Osteoblast (primary cell): ENCODE measurements at regions not wholly inside any gene's neighbourhood (a gene's known extent, or its start where the extent isn't known, plus 50 kb on each side); places are given as distances from the start of the nearest gene placed in this dataset.

Experiments
- DNase-seq: peaks from one replicate; pipeline ENCODE4 v3.0.0; 2011; ENCODE audit warnings: low spot score, mixed read lengths; ENCODE audit not compliant: insufficient read length; ENCODE audit errors: missing footprints
- H2AFZ ChIP-seq: 2 replicates; pipeline ENCODE4 v1.6.0; 2011; ENCODE audit warnings: mild to moderate bottlenecking, low read length
- H3K27ac ChIP-seq: 2 replicates; pipeline ENCODE4 v1.5.1; 2011; ENCODE audit warnings: mild to moderate bottlenecking, low read depth, low read length, moderate library complexity
- H3K27me3 ChIP-seq: 2 replicates; pipeline ENCODE4 v1.6.0; 2012; ENCODE audit warnings: mild to moderate bottlenecking, control low read depth, inconsistent platforms, low read length, moderate library complexity; ENCODE audit not compliant: insufficient read depth
- H3K36me3 ChIP-seq: 2 replicates; pipeline ENCODE4 v1.5.1; 2011; ENCODE audit warnings: mild to moderate bottlenecking, low read length, control low read depth, moderate library complexity; ENCODE audit not compliant: insufficient read depth
- H3K4me1 ChIP-seq: 2 replicates; pipeline ENCODE4 v1.5.1; 2011; ENCODE audit warnings: mild to moderate bottlenecking, low read length, control low read depth, moderate library complexity; ENCODE audit not compliant: insufficient read depth
- H3K4me2 ChIP-seq: 2 replicates; pipeline ENCODE4 v1.6.0; 2011; ENCODE audit warnings: mild to moderate bottlenecking, low read length; ENCODE audit not compliant: insufficient read depth
- H3K4me3 ChIP-seq: fragments of 200-600 bp; sonication (generic); 3 replicates; pipeline ENCODE4 v1.5.1; 2012; ENCODE audit warnings: mild to moderate bottlenecking, low read length, inconsistent platforms; ENCODE audit not compliant: insufficient read depth
- H3K79me2 ChIP-seq: 2 replicates; pipeline ENCODE4 v1.6.0; 2012; ENCODE audit warnings: mild to moderate bottlenecking, low read length, control low read depth, inconsistent platforms; ENCODE audit not compliant: insufficient read depth
- H3K9me3 ChIP-seq: 2 replicates; pipeline ENCODE4 v1.5.1; 2011; ENCODE audit warnings: low read depth, low read length, control low read depth
- H4K20me1 ChIP-seq: 2 replicates; pipeline ENCODE4 v1.6.0; 2012; ENCODE audit warnings: mild to moderate bottlenecking, low read length, control low read depth; ENCODE audit not compliant: insufficient read depth
- TF ChIP-seq, protein P1 (sequence below): IDR thresholded peaks from 2 replicates; pipeline ENCODE4 v1.5.1; 2011; ENCODE audit warnings: mild to moderate bottlenecking, low read depth, low read length, moderate library complexity; ENCODE audit errors: extremely low read depth

DNA sequence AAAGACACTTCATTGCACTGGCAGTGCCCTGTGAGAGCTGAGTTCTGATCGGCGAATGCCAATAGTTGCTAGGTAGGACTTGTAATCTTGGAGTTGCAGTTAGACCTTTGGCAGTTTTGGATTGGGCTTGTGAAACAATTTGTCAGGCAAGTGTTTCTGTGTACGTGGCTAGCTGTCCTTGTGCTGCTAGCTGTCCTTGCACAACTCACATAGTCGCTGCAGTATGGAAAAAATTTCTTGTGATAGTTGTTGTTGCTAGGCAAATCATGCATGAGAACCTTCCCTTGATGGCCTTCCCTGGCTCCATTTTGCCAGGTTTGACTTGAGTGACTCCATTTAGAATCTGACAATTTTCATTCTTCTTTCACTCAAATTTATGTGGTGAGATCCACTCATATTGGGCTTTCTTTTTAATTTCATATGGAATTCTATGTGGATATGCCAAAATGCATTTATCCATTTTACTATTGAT is 140.7 kb downstream of the APIP start:
- TF ChIP-seq, protein P1, sequence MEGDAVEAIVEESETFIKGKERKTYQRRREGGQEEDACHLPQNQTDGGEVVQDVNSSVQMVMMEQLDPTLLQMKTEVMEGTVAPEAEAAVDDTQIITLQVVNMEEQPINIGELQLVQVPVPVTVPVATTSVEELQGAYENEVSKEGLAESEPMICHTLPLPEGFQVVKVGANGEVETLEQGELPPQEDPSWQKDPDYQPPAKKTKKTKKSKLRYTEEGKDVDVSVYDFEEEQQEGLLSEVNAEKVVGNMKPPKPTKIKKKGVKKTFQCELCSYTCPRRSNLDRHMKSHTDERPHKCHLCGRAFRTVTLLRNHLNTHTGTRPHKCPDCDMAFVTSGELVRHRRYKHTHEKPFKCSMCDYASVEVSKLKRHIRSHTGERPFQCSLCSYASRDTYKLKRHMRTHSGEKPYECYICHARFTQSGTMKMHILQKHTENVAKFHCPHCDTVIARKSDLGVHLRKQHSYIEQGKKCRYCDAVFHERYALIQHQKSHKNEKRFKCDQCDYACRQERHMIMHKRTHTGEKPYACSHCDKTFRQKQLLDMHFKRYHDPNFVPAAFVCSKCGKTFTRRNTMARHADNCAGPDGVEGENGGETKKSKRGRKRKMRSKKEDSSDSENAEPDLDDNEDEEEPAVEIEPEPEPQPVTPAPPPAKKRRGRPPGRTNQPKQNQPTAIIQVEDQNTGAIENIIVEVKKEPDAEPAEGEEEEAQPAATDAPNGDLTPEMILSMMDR, result no peak
- Histone ChIP-seq H3K9me3 (no peaks in the 10 kb centered on the region), H2AFZ (no peak overlapping the region), H3K79me2 (no peaks in the 10 kb centered on the region), H3K4me1 (no peaks in the 10 kb centered on the region), H4K20me1 (no peaks in the 10 kb centered on the region), H3K27me3 (peaks cover 21% of the 10 kb centered on the region), H3K36me3 (no peaks in the 10 kb centered on the region), H3K4me3 (no peak overlapping the region), H3K27ac (no peak overlapping the region), H3K4me2 (no peak overlapping the region)
- no peak for DNase-seq

- TF ChIP-seq, protein P1, result no peak
- Histone ChIP-seq H3K4me1 (no peaks in the 10 kb centered on the region), H3K27ac (no peak overlapping the region), H4K20me1 (no peaks in the 10 kb centered on the region), H3K4me2 (no peak overlapping the region), H3K27me3 (peaks cover 25% of the 10 kb centered on the region), H3K36me3 (no peaks in the 10 kb centered on the region), H2AFZ (no peak overlapping the region), H3K4me3 (no peak overlapping the region), H3K9me3 (no peaks in the 10 kb centered on the region), H3K79me2 (no peaks in the 10 kb centered on the region)
- DNase-seq, result no peak
Observed at GRCh38 chr11:34774604-34775003, 141.6 kb downstream of the APIP start.

GRCh38 chr11:34773826-34774225 is 142.4 kb downstream of the APIP start:
- TF ChIP-seq, protein P1, result no peak
- Histone ChIP-seq H4K20me1 (no peaks in the 10 kb centered on the region), H3K36me3 (no peaks in the 10 kb centered on the region), H2AFZ (no peak overlapping the region), H3K9me3 (no peaks in the 10 kb centered on the region), H3K4me1 (no peaks in the 10 kb centered on the region), H3K79me2 (no peaks in the 10 kb centered on the region), H3K27ac (no peak overlapping the region), H3K4me3 (no peak overlapping the region), H3K27me3 (peaks cover 29% of the 10 kb centered on the region), H3K4me2 (no peak overlapping the region)
- no peak for DNase-seq

- Histone ChIP-seq H3K27ac (no peak overlapping the region), H3K4me3 (no peak overlapping the region), H3K36me3 (no peaks in the 10 kb centered on the region), H2AFZ (no peak overlapping the region), H3K79me2 (no peaks in the 10 kb centered on the region), H3K9me3 (no peaks in the 10 kb centered on the region), H3K4me2 (no peak overlapping the region), H3K4me1 (no peaks in the 10 kb centered on the region), H3K27me3 (peaks cover 34% of the 10 kb centered on the region), H4K20me1 (no peaks in the 10 kb centered on the region)
- no peak for DNase-seq
- TF ChIP-seq, protein P1, result no peak
Observed at GRCh38 chr11:34773211-34773610, 143.0 kb downstream of the APIP start.
